IMR-90 (cell line): ENCODE measurements at regions not wholly inside any gene's neighbourhood (a gene's known extent, or its start where the extent isn't known, plus 50 kb on each side); places are given as distances from the start of the nearest gene placed in this dataset.

Source experiments
- ATAC-seq: fragments of 200-7000 bp; cut with Tn5 transposase; 2 replicates; pipeline ENCODE4 v1.9.1; 2020; ENCODE audit warnings: low read depth, mild to moderate bottlenecking, moderate library complexity
- BruUV-seq: library from RNA; stranded (reverse); fragments of 400-500 nt; replicated peaks from 2 replicates; lab custom pipeline; 2021; lab: Mats Ljungman, UMichigan
- CTCF ChIA-PET: fragments of 300-600 bp; formaldehyde crosslinking; extraction: SDS; loops from one replicate; lab custom pipeline; 2021; ENCODE audit warnings: antibody characterized with exemption; lab: Yijun Ruan, JAX
- POLR2A ChIA-PET: fragments of 300-600 bp; sonication (Branson Sonifier 250); formaldehyde crosslinking; loops from one replicate; lab custom pipeline; 2022; ENCODE audit warnings: antibody characterized with exemption; ENCODE audit not compliant: unreplicated experiment; lab: Charles Lee
- DNase-seq: peaks from one replicate; pipeline ENCODE4 v3.0.0; 2013
- H2AFZ ChIP-seq: replicated peaks from 2 replicates; pipeline ENCODE3; 2013; ENCODE audit warnings: low read length, mild to moderate bottlenecking; ENCODE audit not compliant: poor library complexity
- H2AK5ac ChIP-seq: 2 replicates; pipeline ENCODE4 v1.6.1; 2013; ENCODE audit warnings: low read depth, low read length, inconsistent platforms
- H2AK9ac ChIP-seq: replicated peaks from 2 replicates; pipeline ENCODE3; 2013; ENCODE audit warnings: mild to moderate bottlenecking, low read depth, low read length, moderate library complexity; ENCODE audit not compliant: poor library complexity
- H2BK120ac ChIP-seq: 2 replicates; pipeline ENCODE4 v1.6.1; 2013; ENCODE audit warnings: low read depth, low read length, inconsistent platforms
- H2BK15ac ChIP-seq: 3 replicates; pipeline ENCODE4 v1.6.1; 2013; ENCODE audit warnings: low read depth, low read length, inconsistent platforms
- H2BK20ac ChIP-seq: 2 replicates; pipeline ENCODE4 v1.6.1; 2013; ENCODE audit warnings: low read depth, mild to moderate bottlenecking, inconsistent platforms, low read length, moderate library complexity
- H2BK5ac ChIP-seq: 2 replicates; pipeline ENCODE4 v1.6.1; 2013; ENCODE audit warnings: mild to moderate bottlenecking, low read depth, low read length, inconsistent platforms; ENCODE audit not compliant: poor library complexity, severe bottlenecking
- H3K14ac ChIP-seq: replicated peaks from 2 replicates; pipeline ENCODE4 v1.6.1; 2013; ENCODE audit warnings: low read depth, low read length, inconsistent platforms
- H3K18ac ChIP-seq: 2 replicates; pipeline ENCODE4 v1.6.1; 2013; ENCODE audit warnings: low read depth, low read length, control low read depth
- H3K23ac ChIP-seq: 2 replicates; pipeline ENCODE4 v1.6.1; 2013; ENCODE audit warnings: low read depth, low read length, inconsistent platforms
- H3K27ac ChIP-seq: 2 replicates; pipeline ENCODE4 v1.5.1; 2013; ENCODE audit warnings: mild to moderate bottlenecking, control low read depth, low read length; ENCODE audit not compliant: insufficient read depth
- H3K27me3 ChIP-seq: 2 replicates; pipeline ENCODE4 v1.6.1; 2013; ENCODE audit warnings: low read length; ENCODE audit not compliant: control insufficient read depth, insufficient read depth
- H3K36me3 ChIP-seq: 2 replicates; pipeline ENCODE4 v1.6.1; 2013; ENCODE audit warnings: low read length, mixed read lengths; ENCODE audit not compliant: control insufficient read depth, insufficient read depth
- H3K4ac ChIP-seq: 2 replicates; pipeline ENCODE4 v1.6.1; 2013; ENCODE audit warnings: low read depth, low read length, inconsistent platforms
- H3K4me1 ChIP-seq: 2 replicates; pipeline ENCODE4 v1.6.1; 2013; ENCODE audit warnings: low read length, mixed read lengths; ENCODE audit not compliant: control insufficient read depth, insufficient read depth
- H3K4me2 ChIP-seq: 2 replicates; pipeline ENCODE4 v1.6.1; 2013; ENCODE audit warnings: low read depth, mild to moderate bottlenecking, control low read depth, low read length, moderate library complexity
- H3K4me3 ChIP-seq: 2 replicates; pipeline ENCODE4 v1.5.1; 2013; ENCODE audit warnings: low read depth, mild to moderate bottlenecking, control low read depth, low read length, moderate library complexity; ENCODE audit not compliant: insufficient read depth
- H3K56ac ChIP-seq: 2 replicates; pipeline ENCODE4 v1.6.1; 2013; ENCODE audit warnings: low read length, inconsistent platforms; ENCODE audit not compliant: insufficient read depth; ENCODE audit errors: extremely low read depth
- H3K79me1 ChIP-seq, 2 experiments: 2 replicates each; pipeline ENCODE4 v1.6.1; 2013; ENCODE audit warnings: low read length in 2 of 2, inconsistent platforms in 1 of 2, low read depth in 1 of 2
- H3K9ac ChIP-seq: 2 replicates; pipeline ENCODE4 v1.6.1; 2013; ENCODE audit warnings: low read depth, low read length, control low read depth
- H3K9me1 ChIP-seq: 2 replicates; pipeline ENCODE4 v1.6.1; 2013; ENCODE audit warnings: low read length, inconsistent platforms; ENCODE audit not compliant: insufficient read depth
- H3K9me3 ChIP-seq: 2 replicates; pipeline ENCODE4 v1.6.1; 2013; ENCODE audit warnings: low read length; ENCODE audit not compliant: control insufficient read depth, insufficient read depth
- H4K20me1 ChIP-seq: 2 replicates; pipeline ENCODE4 v1.6.1; 2013; ENCODE audit warnings: low read length, inconsistent platforms; ENCODE audit not compliant: insufficient read depth
- H4K5ac ChIP-seq: 2 replicates; pipeline ENCODE4 v1.6.1; 2013; ENCODE audit warnings: mild to moderate bottlenecking, low read depth, low read length, control low read depth
- H4K8ac ChIP-seq, 2 experiments: 2 replicates each; pipeline ENCODE4 v1.6.1; 2013; ENCODE audit warnings: low read depth in 2 of 2, low read length in 2 of 2, control low read depth in 1 of 2, inconsistent platforms in 1 of 2
- H4K91ac ChIP-seq: 2 replicates; pipeline ENCODE4 v1.6.1; 2013; ENCODE audit warnings: low read depth, low read length, inconsistent platforms; ENCODE audit not compliant: insufficient read depth
- BHLHE40 ChIP-seq: fragments of 150-350 bp; IDR thresholded peaks from 2 replicates; pipeline ENCODE4 v1.6.1; 2016; ENCODE audit warnings: mild to moderate bottlenecking, low read depth, low read length
- CEBPB ChIP-seq: IDR thresholded peaks from 2 replicates; pipeline ENCODE4 v1.6.1; 2012; ENCODE audit warnings: low read depth, low read length, improper control_type of control experiment
- CHD1 ChIP-seq: IDR thresholded peaks from 2 replicates; pipeline ENCODE4 v1.6.1; 2012; ENCODE audit warnings: low read depth, low read length, improper control_type of control experiment
- ELK1 ChIP-seq: fragments of 150-350 bp; IDR thresholded peaks from 2 replicates; pipeline ENCODE4 v1.6.1; 2016; ENCODE audit warnings: low read depth, mild to moderate bottlenecking, low read length, moderate library complexity, borderline replicate concordance
- MXI1 ChIP-seq: IDR thresholded peaks from 2 replicates; pipeline ENCODE4 v1.6.1; 2012; ENCODE audit warnings: low read depth, mild to moderate bottlenecking, low read length, moderate library complexity, borderline replicate concordance
- RAD21 ChIP-seq: IDR thresholded peaks from 2 replicates; pipeline ENCODE4 v1.6.1; 2012; ENCODE audit warnings: low read length, improper control_type of control experiment
- SMC3 ChIP-seq: fragments of 150-350 bp; IDR thresholded peaks from 2 replicates; pipeline ENCODE4 v1.6.1; 2016; ENCODE audit warnings: low read depth, mild to moderate bottlenecking, antibody characterized with exemption, low read length, moderate library complexity
- WGBS, 2 experiments: methylation state at CpG; one replicate each; pipeline versions ENCODE4 v1.1.5 to v1.1.7; 2013; ENCODE audit warnings: missing lambda C conversion rate in 2 of 2; ENCODE audit not compliant: insufficient read length in 1 of 2; ENCODE audit errors: extremely low coverage in 2 of 2; 5-methylcytosine and 5-hydroxymethylcytosine counted together
- dilution Hi-C: fragments of 300-500 bp; cut with HindIII; formaldehyde crosslinking; loops from one replicate; pipeline ENCODE4 v1.14.3; 2018; ENCODE audit warnings: low sequenced_read_pairs; ENCODE audit not compliant: unreplicated experiment
- in situ Hi-C: fragments of 300-500 bp; cut with MboI; formaldehyde crosslinking; loops from 3 replicates; pipeline ENCODE4 v1.14.3; 2019; ENCODE audit warnings: low sequenced_read_pairs, inconsistent platforms, mixed read lengths
- intact Hi-C: fragments of 100-400 bp; cut with micrococcal nuclease; formaldehyde crosslinking; loops from 2 replicates; pipeline ENCODE4 v1.10.0; 2022

- no peak overlapping the region for H2BK15ac ChIP-seq
- no peak overlapping the region for H2AFZ ChIP-seq
- no peak overlapping the region for H3K14ac ChIP-seq
- no peak overlapping the region for H2BK5ac ChIP-seq
- H3K27ac ChIP-seq: no peak overlapping the region
- H4K91ac ChIP-seq: no peak overlapping the region
- no peaks in the 10 kb centered on the region for H3K36me3 ChIP-seq
- BruUV-seq: no TSS peak
- ChIA-PET CTCF (interaction anchor here (1.4 kb wide), 1 partner anchor 20 kb away, joined by 3 read pairs; no protein-coding TSS in a partner anchor), POLR2A (no interaction called here)
- H3K23ac ChIP-seq: no peak overlapping the region
- no peak overlapping the region for H3K4me2 ChIP-seq
- H2AK9ac ChIP-seq: no peak overlapping the region
- no peaks in the 10 kb centered on the region for H3K27me3 ChIP-seq
- H4K5ac ChIP-seq: no peak overlapping the region
- in situ Hi-C loops (no loop called here), dilution Hi-C loops (no loop called here), intact Hi-C loops (no loop called here)
- DNase-seq (no peak), ATAC-seq (no peak)
- H3K4me3 ChIP-seq: no peak overlapping the region
- no peak overlapping the region for H3K4ac ChIP-seq
- WGBS, 2 experiments: 83% methylated on average over 2 of the region's 4 CpGs; no CpG with 5 or more reads in 1 of the 2 experiments
- no peak overlapping the region for H3K9ac ChIP-seq
- H2AK5ac ChIP-seq: no peak overlapping the region
- no peak overlapping the region for H2BK120ac ChIP-seq
- no peak overlapping the region for H2BK20ac ChIP-seq
- no peak overlapping the region for H3K18ac ChIP-seq
- no peak overlapping the region for H3K56ac ChIP-seq
- H3K9me3 ChIP-seq: peaks cover 2% of the 10 kb centered on the region; the same call in 1 of the 2 replicates
- TF ChIP-seq CHD1 (no peak), CEBPB (no peak), RAD21 (no peak), BHLHE40 (no peak), SMC3 (no peak), ELK1 (no peak), MXI1 (no peak)
- no peaks in the 10 kb centered on the region for H3K79me1 ChIP-seq
- H3K9me1 ChIP-seq: no peaks in the 10 kb centered on the region
- H4K20me1 ChIP-seq: no peaks in the 10 kb centered on the region
- H3K4me1 ChIP-seq: no peaks in the 10 kb centered on the region
- H4K8ac ChIP-seq: no peak overlapping the region
Measured at GRCh38 chr4:147428583-147428982, 52.3 kb upstream of the EDNRA start.
